Activated T-cell treated with anti-CD3 and anti-CD28 coated beads, Interleukin-2, amount 50 U/mL, for 48 hours (primary cell): ENCODE measurements at regions not wholly inside any gene's neighbourhood (a gene's known extent, or its start where the extent isn't known, plus 50 kb on each side); places are given as distances from the start of the nearest gene placed in this dataset.

Experiments
- DNase-seq, 2 experiments: peaks; one replicate each; pipeline ENCODE4 v3.0.0-alpha.2; 2020

DNA sequence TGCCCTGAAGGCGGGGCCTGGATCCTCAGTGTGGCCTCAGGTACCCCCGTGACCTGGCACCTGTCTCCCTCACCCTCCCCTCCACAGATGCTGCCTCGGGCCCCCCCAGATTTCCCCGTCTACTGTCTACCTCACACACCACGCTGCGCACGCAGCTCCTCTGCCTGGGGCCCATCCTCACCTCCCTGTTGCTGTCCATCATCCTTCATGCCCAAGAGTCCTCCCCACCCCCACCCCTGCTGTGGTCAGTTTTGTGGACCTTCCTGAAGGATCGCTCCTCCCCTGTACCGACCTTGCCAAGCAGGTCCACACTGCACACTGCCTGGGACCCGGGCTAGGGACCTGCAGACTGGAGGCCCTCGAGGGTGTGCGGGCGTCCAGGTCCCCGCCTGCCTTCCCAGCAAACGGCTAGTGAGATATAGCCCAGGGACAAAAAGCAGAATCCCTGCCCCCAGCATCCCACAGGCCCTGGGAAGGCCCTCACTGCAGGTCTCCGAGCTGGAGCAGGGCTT lies 197.4 kb upstream of the DIO3 start:
- DNase-seq, result no peak

DNA sequence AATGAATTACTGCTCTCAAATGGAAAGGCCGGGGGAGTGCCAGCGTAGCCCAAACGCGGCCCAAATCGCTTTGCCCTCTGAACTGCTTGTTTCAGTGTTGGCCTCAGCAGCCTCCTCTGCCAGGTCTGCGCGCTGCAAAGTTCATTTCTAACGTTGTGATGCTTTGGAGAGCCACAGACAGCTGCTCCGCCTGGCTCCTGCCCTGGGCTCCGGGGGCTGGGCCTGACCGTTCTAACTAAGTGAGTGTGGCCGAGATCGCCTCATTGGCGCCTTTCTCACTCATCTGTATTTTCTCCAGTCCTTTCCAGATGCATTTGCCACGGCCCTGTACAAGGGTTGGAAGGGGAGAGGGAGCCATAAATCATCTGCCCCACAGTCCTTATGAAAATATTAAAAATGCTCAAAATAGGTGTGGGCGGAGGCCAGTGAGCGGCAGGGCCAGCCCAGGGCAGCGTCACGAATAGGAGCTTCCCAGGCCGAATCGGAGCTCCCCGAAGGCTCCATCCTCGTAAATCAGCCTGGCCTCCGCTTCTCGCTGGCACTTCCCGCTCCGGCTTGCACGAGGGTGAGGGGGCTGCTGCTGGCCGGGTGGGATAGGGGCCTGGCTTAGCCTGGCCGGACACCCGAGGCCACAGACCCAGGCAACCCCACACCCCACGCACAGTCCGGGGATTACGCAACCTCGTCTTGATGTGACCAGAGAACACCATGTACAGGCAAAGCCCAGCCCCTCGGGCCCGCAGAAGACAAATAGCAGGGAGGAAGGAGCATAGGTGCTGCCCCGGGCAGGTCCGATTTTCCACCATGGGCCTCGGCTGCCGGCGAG lies 196.6 kb upstream of the DIO3 start:
- DNase-seq, result no peak

DNA sequence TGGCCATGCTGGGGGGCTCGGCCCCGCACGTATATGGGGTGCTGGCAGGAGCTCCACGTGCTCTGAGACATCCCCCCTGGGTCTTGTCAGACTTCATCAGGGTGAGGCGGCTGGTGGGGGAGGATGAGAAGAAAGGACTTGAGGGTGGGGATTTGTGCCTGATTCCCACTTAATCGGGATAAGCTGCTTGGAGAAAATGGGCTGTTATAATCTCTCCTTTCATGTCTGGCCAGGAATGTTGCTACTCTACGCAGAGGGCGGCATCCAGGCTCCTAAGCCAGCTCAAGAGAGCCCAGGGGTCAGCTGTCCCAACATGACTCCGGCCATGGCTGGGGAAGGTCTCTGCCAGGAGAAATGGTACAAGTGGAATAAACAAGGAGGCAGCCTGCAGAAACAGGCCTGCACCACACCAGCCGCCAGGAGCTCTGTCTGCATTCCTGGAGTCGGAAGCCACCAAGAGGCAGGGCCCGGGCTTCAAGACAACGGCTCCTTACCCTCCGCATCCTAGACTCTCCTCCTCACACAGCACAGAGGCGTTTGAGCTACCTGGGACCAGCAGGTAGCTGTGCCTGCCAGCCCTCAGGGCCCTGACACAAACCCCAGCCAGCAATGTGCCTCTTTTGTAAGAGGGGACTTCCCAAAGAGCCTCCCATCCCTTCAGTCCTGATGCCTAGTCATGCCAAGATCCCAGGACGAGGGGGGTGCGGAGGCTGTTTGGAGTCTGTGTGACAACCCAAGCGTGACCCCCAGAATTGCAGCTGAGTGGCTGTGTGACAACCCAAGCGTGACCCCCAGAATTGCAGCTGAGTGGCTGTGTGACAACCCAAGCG lies 195.8 kb upstream of the DIO3 start:
- no peak for DNase-seq

DNA sequence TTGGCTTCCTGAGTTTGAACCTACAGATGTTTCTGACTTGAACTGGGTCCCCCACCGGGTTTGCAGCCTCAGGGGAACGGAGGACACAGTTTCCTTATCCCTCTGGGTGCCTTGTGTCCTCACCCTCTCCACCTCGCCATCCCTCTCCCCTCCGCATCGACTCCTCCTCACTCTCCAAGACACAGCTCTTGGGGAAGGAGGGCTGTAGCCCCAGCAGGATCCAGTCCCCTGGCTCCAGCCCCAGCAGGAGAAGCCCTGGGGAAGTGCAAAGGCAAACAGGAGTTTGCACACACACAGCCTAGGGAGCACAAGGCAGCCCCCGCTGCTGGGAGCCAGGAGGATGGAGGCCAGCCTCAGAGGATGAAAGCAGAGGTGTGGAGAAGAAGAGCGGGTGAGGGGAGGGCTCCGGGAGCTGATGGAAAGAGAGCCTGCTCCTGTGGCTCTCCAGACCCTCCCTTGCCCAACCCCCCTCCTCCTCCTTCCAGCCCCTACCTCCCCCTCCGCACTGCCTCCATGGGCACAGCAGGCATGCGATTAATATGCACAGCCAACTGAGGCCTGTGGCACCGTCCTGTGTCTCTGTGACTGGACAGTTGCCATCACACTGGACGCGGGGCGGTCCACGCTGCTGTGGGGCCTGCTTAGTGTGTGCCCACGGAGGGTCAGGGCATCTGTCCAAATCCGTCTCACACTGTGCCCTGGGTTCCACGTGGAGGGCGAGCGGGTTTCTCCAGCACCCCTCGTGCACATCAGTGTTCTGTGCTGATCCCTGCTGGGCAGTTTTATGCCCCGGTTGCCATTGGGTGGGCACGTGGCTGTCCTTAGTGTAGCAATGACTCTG lies 193.7 kb upstream of the DIO3 start:
- no peak for DNase-seq

DNA sequence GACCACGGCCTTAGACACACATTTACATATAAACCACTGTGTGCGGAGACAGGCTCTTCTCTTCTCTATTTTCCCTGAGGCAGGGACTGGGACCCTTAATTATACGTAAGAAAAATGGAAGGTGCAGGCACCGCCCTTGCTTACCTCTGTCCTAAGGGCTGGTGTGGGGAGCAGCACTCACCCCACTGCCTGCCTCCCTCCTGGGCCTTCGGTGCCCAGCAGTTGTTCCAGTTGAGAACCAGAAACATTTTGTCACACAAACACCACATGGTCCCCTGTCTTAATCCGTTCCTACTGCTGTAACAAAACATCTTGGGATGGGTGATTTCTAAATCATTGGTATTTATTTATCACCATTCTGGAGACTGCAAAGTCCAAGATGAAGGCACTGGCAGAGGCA lies 192.7 kb upstream of the DIO3 start:
- no peak for DNase-seq

DNA sequence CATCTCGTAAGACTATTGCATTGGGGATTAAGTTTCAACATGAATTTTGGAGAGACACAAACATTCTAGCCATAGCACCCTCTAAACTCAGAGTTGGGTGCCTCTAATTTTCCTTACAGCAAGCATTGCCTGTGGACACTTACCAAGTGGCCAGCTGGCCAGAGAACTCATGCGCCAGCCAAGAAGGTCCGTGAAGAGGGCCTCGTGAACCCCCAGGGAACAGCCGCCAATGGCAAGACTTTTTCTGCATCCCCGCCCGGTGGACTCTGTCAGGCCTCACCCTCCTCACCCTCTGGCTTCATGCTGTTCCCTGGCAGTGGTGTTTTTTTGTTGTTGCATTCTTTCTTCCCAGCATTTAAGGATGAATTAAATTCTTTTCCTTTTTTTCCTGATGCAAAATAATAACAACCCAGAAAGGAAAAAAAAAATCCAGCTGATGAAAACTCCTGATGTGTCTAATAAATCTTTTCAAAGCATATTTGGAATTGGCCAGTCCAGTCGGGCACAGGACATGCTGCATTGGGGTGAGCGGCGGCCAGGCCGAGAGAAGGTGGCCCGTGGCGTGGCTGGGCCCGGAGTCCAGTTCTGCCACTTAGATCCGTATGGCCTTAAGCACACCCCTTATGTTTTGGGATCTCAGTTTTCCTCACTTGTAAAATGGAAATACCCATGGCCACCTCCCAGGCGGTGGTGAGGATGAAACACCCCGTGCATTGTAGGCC lies 191.9 kb upstream of the DIO3 start:
- no peak for DNase-seq

DNA sequence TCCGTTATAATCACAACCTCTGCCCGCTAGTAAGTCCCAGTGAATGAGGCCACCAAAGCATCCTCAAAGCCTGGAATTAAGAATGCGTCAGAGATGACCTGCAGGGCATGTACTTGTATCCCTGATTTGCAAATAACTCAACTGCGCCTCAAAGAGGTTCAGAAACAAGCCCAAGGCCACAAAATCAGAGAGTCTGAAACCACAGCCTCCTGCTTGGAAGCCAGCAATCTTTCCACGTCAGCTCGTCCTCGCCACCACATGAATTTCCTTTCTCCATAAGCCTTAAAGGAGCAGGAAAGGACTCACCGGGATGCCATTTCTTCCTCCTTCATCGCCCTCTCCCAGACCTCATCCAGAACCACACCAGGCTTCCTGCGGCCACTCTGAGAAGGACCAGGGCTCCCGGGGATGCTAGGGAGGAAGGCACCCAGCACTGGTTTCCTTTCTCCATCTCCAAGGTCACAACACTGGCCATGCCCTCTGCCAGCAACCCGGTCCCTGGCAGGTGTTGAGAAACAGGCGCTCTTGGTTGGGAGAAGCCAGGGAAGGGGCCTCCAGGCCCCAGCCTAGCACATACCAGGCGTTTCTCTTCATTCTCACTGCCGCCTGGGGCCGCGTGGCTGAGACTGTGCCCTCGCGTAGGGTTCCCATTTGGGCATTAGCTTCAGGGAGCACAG lies 191.2 kb upstream of the DIO3 start:
- no peak for DNase-seq

DNA sequence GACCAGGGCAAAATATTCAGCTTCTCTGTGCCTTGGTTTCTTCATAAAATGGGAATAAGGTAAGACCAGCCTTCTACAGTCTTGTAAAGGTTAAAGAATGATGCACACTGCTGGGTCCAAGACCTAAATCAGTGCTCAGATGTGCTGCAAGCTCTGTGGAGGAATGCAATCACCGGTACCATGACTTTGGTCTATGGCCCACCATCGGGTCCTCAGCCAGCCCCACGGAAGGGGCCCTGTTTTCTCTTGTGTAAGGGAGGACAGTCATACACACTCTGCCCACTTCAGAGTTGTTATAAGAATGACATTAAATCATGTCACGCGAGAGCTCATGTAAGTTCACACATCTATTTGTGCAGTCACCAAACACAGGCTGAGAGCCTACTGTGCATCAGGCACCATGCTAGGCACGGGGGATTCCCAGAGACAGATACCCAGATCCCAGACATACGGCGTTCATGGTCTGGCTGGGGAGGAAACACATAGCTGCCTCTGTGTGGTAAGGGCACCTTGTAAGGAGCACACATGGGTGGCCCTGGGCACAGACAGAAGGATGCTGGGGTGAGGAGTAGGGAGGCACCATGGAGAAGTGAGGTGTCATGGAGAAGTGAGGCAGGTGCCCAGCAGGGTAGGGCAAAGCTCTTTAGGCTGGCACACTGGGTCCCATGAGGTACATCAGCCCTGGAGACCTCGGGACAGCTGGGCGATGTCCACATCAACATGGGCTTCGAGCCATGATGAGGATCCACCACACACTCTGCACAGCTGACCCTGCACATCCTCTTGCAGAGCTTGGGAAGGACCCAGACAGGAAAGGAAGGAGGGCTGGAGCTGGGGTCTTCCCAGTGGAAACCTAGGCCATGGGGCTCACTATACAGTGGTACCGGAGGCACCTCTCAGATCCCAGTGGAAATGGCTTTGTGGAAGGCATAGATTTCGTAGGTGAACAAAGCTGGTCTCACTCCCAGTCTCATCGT lies 190.4 kb upstream of the DIO3 start:
- DNase-seq, result no peak

DNA sequence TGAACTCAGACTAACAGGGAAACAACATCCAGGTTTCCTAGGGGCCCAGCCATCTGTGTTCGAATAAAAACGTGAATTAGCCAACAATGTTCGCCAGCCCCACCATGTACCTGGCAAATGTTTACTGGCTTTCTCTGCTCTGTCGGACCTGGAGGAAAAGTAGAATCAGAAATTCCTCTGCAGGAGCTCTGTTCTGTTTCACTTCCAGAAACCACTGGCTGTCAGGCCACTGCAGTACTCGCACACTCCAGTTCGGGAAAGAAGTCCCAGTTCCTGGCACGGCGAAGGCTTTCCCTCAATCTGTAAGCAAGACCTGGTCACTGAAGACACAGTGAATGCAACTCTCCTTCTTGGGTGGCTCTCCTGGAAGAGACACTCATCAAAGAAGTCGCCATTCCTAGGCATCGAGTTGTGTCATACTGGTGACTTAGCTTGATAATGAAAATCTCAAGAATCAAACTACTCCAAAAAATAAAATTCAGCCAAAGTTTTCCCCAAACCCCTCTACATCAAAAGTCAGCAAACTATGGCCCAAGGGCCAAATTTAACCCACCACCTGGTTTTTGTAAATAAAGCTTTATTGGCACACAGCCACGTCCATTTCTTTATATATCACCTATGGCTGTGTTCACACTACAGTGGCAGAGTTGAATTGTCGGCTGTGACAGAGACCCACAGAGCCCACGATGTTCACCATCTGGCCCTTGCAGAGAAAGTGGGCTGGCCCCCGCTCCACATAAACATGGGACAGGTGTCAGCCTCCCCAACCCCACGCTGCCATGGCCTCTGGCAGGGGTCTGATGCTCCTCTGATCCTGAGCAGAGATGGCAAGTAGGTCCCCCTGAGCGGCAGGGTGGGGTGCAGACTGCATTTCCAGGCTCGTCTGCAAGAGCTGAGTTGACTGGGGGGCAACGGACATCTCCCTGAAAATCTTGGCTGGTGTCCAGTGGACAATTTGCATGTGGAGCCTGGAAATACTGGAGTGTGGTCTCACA lies 189.2 kb upstream of the DIO3 start:
- DNase-seq, result no peak

DNA sequence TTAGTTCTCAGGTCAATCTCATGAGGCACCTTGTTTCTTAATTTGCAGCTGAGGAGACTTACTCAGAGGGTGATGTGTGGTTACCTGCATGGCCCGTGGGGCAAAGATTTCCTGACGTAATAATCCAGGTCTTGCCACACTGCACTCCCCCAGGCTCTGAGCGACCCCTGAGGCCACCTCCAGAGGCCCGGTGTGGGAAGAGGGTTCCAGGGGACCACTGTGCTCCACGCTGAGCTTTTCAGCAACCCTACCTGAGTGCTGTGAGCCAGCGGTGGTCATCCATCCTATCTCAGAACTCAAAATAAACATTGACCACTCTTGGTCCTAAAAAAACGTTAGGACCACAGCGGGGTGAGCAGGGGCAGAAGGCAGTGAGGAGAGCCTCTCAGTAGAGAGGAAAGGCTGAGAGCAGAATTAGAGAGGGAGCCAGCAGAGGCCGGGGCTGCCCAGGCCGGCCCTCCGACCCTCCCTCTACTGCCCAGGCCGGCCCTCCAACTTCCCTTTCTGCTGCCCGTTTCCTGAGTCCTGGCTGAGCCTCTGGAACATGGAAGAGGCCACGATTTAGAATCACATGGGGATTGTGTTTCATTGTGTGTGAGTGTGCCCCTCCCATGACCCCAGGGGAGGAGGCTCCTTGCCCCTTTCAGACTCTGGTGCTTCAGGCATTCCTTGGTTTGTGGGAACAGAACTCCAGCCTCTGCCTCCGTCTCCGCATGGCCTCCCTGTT lies 188.2 kb upstream of the DIO3 start:
- DNase-seq, result no peak

DNA sequence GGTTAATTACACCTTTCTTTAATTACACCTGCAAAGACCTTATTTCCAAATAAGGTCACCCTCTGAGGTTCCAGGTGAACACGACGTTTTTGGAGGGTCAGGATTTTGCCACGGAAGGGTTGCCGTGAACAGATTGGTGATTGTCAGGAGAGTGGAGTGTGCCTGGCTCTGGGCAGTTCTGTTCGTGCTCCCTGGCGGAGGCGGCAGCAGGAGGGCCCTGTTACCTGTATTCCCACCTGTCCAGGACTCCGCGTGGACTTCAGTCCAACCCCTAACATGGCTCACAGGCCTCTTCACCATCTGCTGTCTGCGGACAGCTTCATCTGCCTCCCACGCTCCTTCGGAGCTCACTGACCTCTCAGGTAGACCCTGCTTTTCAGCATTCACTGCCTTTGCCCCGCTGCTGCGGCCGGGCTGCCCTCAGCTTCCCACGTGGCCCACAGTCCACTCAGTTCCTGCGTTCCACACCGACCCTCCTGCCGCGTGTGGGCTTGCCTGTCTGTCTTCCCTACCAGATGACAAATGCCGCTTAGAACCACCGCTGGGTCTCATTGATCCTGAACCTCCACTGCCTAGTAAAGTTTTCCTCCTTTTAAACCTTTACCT lies 187.5 kb upstream of the DIO3 start:
- DNase-seq, result no peak

DNA sequence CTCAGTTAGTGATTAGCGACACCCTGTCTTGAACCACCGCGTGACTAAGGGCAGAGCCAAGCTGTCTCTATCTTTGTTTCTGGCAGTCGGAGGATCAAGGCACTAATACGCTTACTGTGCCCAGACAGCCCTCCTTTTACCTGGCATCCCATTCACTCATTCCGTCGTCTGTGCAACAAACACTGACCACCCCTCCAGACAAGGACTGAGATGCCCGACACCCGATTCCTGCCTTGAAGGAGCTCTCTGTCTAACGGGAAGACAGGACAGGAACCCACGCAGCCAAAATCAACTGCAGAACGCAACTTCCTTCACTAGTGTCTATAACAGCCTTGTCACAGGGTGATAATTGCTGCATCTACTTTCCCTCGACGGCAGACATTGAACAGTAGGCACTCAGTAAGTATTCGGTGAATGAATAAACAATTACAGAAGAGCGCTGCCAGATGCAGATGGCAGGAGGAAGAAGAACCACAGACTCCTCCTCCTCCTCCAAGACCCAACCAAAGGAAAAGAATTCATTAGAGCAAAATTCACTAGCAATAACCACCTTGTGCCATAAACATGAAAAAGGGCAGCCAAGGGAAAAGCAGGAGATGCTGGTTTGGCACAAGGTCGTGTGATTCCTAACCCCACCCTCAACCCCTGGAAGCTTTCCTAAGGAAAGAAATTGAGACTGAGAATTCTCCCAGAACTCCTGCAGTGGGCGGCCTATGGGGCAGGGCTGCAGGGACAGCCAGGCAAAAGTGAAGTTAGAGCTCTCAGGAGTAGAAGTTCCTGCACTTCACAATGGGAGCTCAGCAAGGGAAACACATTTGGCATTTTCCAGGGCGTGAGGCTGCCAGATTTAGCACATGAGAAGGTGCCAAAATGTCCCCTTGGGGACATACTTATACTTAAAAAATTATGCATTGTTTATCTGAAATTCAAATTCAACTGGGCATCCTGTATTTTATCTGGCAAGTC lies 186.6 kb upstream of the DIO3 start:
- no peak for DNase-seq

DNA sequence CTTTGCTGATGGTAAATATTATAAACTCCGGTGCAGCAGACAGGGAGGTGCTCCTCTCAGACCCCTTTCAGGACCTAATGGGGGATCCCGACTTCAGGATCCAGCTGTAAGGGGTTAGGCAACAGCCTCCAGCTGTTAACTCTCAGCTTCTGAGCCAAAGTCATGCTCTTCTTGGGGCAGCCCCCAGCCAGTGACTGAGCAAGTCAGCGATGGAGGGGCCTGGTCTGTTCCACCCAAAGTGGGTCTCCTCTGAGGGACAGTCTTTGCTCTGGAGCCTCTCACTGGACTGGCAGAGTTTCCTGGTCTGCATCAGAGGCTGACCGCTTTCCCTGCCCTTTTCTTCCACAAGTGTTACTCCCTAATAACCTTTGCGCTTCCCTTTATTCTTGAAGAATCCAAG lies 184.2 kb upstream of the DIO3 start:
- no peak for DNase-seq

DNA sequence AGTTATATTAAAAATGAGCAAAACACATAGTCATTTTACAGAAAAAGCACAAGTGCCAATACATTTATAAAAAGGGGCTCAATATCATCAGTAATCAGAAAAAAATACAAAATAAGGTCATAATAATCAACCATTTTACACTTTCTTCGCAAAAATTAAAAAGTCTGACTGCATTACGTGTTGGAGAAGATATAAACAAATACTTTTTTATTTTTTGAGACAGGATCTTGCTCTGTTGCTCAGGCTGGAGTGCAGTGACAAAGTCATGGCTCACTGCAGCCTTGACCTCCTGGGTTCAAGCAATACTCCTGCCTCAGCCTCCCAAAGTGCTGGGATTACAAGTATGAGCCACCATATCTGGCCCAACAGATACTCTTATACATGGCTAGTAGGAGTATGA lies 181.5 kb upstream of the DIO3 start:
- no peak for DNase-seq

DNA sequence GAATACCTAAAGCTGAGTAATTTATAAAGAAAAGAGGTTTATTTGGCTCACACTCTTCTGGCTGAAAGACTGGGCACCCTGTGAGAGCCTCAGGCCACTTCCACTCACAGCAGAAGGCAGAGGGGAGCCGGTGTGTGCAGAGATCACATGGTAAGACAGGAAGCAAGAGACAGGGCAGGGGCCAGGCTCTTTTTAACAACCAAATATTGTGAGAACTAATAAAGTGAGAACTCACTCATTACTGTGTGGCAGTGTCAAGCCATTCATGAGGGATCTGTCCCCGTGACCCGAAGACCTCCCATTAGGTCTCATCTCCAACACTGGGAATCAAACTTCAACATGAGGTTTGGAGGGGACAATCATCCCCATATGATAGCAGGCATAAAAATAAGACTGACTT lies 180.8 kb upstream of the DIO3 start:
- no peak for DNase-seq

DNA sequence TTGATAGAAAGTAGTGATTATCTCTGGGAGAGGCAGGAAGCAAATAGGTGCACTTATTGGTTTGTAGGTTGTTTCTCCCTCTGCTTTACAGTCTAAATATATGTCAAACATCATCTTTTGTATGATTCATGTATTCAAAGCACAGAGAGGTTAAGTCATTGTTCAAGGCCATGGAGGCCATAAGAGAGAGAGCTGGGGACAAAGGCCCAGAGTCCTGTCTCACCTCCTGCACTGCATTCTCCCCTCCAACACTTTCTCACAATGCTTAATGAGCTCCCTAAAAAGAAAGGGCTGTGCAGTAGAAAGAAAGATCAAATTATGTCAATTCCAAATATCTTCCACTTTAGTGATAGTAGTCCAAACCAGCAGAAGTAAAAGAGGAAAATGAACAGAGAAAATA lies 180.4 kb upstream of the DIO3 start:
- DNase-seq, result no peak
